ENCODE measurements at regions not wholly inside any gene's neighbourhood (a gene's known extent, or its start where the extent isn't known, plus 50 kb on each side); places are given as distances from the start of the nearest gene placed in this dataset.
A peak's percentile ranks its signal among the peaks of the same experiment; 100 is the strongest.
"Not testable (repeated sequence)": the region's sequence is repeated elsewhere in the genome, so short reads cannot be mapped to it uniquely, and the experiment has no call there.

- TF ChIP-seq POLR2A (IDR thresholded peaks at IDR 0.05; ENCODE audit: extremely low read depth, insufficient read length) = no peak
- no peak for TF ChIP-seq CTCF (IDR thresholded peaks at IDR 0.05; ENCODE audit: low read depth, low read length)
- TF ChIP-seq MAX (IDR thresholded peaks at IDR 0.05; ENCODE audit: low read depth, low read length) = no peak
- TF ChIP-seq MYC (IDR thresholded peaks at IDR 0.05; ENCODE audit: low read depth, low read length) = no peak
- H3K4me3 ChIP-seq (ENCODE audit: low read depth, low read length) = no peak overlapping the region
- DNase-seq (ENCODE audit: low read depth) = no peak
These were observed 192.7 kb downstream of the LRRC70 start for GRCh38 chr5:62771341-62771740.

GRCh38 chr5:62767650-62768049 lies 189.0 kb downstream of the LRRC70 start:
- H3K4me3 ChIP-seq (ENCODE audit: low read depth, low read length) = no peak overlapping the region
- TF ChIP-seq MAX (IDR thresholded peaks at IDR 0.05; ENCODE audit: low read depth, low read length) (no peak), CTCF (IDR thresholded peaks at IDR 0.05; ENCODE audit: low read depth, low read length) (no peak), MYC (IDR thresholded peaks at IDR 0.05; ENCODE audit: low read depth, low read length) (no peak), POLR2A (IDR thresholded peaks at IDR 0.05; ENCODE audit: extremely low read depth, insufficient read length) (no peak)
- DNase-seq (ENCODE audit: low read depth) = no peak

- TF ChIP-seq CTCF (IDR thresholded peaks at IDR 0.05; ENCODE audit: low read depth, low read length) (no peak), MYC (IDR thresholded peaks at IDR 0.05; ENCODE audit: low read depth, low read length) (no peak), POLR2A (IDR thresholded peaks at IDR 0.05; ENCODE audit: extremely low read depth, insufficient read length) (no peak), MAX (IDR thresholded peaks at IDR 0.05; ENCODE audit: low read depth, low read length) (no peak)
- no peak for DNase-seq (ENCODE audit: low read depth)
- H3K4me3 ChIP-seq (ENCODE audit: low read depth, low read length) = no peak overlapping the region
These were observed 188.5 kb downstream of the LRRC70 start for GRCh38 chr5:62767077-62767476.

- H3K4me3 ChIP-seq (ENCODE audit: low read depth, low read length) = no peak overlapping the region
- DNase-seq (ENCODE audit: low read depth) = peak; percentile 14
- no peak for TF ChIP-seq POLR2A (IDR thresholded peaks at IDR 0.05; ENCODE audit: extremely low read depth, insufficient read length)
- TF ChIP-seq MYC (IDR thresholded peaks at IDR 0.05; ENCODE audit: low read depth, low read length) = no peak
- no peak for TF ChIP-seq CTCF (IDR thresholded peaks at IDR 0.05; ENCODE audit: low read depth, low read length)
- no peak for TF ChIP-seq MAX (IDR thresholded peaks at IDR 0.05; ENCODE audit: low read depth, low read length)
These were observed 183.9 kb downstream of the LRRC70 start for GRCh38 chr5:62762503-62762902.

- H3K4me3 ChIP-seq (ENCODE audit: low read depth, low read length); DNase-seq (ENCODE audit: low read depth): not testable (repeated sequence)
These were observed 179.1 kb downstream of the LRRC70 start for GRCh38 chr5:62757686-62758085.

GRCh38 chr5:62752998-62753367 lies 174.4 kb downstream of the LRRC70 start:
- H3K4me3 ChIP-seq (ENCODE audit: low read depth, low read length); DNase-seq (ENCODE audit: low read depth): not testable (repeated sequence)

- not testable (repeated sequence) for DNase-seq (ENCODE audit: low read depth)
These were observed 173.7 kb downstream of the LRRC70 start for GRCh38 chr5:62752056-62752997.

More at GRCh38 chr5:62752056-62752997, 173.7 kb downstream of the LRRC70 start:
- H3K4me3 ChIP-seq (ENCODE audit: low read depth, low read length) = not testable (repeated sequence)
